RPMI7951 (cell line): ENCODE measurements at regions not wholly inside any gene's neighbourhood (a gene's known extent, or its start where the extent isn't known, plus 50 kb on each side); places are given as distances from the start of the nearest gene placed in this dataset.

Experiments
- DNase-seq: peaks from one replicate; pipeline ENCODE4 v3.0.0-alpha.2; 2012; ENCODE audit warnings: low read depth

DNA sequence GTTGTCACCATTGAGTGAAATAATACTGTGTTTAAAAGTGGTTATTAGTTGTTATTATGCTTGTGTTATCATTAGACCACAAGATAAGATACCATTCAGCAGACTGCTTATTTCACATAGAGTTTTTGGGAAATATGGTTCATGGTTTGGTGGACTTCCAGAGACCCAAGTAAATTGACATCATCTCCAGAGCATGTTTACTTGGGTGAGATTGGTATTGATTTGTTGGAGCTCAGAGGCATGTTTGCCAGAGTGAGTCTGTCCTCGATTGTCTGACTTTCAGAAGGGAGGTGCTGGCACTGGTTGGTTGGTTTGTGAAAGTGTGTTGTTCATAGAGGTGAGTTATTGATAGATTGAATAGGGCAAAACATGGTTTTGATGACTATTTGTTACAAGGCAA is 291.4 kb downstream of the TGFB2 start:
- no peak for DNase-seq

DNA sequence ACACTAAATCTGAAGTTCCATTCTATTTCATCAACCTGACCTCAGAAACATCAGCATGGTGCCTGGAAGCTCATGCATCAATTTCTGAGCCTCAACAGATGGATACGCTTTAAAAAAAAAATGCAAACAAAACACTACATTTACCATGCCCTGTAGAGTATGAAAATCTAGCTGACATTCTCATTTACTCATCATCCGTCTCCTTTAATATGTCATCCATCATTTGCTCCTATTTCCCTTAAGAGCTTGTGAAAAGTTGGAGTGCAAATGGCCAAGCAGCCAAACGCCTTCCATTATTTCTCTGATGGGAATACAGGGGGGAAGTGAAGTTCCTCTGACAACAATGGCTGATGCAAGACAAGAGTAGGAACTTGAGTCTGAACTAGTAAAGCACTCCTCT is 295.0 kb downstream of the TGFB2 start:
- DNase-seq, result no peak

DNA sequence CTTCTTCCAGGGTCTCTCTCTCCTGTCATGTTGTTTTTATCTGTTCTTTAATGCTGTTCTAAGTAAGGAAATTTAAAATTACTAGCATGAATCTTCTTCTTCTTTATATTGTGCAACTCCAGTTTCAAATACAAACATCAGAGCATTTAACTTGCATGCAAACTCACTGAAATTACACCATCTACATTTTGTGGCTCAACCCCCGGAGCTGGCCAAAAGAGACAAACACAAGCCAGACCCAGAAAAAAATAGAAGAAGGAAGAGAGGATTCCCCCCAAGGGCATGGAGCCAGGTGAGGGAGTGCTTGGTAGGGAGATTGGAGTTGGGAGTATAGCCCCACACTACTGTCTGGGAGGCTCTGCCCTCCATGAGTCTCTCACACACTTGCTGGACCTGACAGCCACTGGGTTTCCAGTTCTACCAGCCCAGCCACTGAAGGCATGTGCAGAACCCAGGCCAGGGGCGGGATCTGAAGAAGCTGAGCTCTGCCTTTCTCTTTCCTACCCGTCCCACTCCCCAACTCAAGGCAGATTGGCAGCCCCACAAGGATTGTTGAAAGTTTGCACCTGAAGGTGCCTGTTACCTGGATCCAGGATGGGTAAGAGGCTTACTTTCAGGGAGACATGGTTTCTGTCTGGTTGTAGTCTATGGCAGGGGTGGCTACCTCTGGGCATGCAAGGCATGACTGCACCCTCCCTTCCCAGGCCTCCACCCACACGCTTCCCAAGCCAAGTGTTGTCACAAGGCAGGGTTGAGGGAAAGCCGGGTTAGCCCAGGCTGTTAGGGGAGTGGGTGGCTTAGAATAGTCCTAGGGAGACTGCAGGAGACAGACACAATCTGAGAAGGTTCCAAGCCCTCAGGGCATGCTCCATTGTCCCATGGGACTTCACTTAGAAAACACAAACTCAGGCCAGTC is 297.2 kb downstream of the TGFB2 start:
- no peak for DNase-seq

DNA sequence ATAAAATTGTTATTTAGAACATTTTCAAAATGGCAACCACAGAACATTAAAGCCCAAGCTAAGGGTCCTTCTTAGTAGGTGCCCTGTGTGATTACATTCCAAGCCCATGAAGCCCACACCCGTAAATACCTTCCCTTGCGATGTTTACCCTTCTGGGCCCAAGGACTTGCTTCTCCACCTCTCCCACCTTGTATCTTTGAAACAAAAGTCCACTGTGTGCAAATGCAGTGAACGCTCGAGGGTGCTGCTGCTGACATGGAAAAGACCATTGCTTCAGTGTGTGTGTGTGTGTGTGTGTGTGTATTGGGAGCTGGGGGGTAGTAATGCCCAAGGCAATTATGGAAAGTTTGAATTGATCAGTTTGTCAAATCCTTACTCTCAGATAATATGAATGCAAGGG is 298.1 kb downstream of the TGFB2 start:
- no peak for DNase-seq

DNA sequence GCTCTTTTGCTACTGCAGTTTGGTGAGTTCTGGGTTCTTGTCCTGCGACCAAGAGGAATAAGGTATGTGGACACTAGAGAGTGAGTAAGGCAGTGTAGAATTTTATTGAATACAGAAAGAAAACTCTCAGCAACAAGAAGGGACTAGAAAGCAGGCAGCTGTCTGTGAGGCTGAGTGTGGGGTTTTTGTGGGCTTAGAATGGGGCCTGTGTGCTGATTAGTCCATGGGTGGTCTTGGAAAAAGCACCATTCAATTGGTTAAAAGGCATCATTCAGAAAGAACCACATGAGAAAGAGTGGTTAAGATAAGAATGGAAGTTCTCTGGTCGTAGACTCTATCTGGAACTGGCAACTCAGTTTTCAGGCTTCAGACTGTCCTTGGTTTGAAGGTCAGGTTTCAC is 298.8 kb downstream of the TGFB2 start:
- no peak for DNase-seq

DNA sequence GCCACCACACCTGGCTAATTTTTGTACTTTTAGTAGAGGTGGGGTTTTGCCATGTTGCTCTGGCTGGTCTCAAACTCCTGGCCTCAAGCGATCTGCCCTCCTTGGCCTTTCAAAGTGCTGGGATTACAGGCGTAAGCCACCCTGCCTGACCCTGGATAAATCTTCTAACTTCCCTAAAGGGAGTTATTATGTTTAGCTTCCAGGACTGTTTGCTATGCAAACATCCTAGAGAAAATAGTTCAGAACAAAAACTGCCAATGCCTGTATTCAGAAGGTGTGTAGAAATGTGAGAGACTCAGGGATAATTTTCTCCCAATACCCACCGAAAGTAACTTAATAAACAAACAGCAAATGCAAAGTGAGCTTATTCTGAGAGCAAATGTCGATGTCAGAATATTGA is 301.2 kb downstream of the TGFB2 start:
- no peak for DNase-seq

DNA sequence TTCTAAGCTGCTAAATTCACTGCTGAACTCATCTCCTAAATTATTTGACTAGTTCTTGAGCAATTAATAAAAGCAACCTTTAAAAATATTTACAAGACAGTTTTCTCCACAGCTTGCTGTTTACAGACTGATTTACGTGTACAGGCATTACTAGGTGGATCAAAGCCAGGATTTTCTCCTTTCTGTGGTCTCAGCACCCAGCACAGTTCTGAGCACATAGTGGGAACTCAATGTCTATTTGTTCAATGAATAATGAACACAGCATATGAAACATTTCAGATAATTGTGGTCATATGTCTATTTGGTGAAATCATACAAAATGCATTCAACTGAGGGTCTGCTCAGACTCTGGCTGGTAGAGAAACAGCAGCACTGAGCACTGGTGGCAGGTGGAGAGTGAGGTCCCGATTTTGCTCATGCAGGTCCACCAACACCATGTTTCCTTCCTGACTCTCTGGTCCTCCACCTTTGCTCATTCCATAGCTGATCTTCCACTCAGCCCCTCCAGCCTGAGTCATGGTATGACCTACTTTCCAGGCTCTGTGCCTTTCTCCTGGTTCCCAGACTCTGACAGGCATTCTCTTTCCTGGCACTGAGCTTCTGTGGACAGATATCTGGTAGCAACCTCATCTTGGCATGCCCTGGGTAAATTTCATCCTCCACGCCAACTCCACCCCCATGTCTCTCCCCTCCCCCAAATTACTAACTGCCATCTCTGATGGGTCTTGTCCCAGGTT is 311.3 kb downstream of the TGFB2 start:
- peak; percentile 36 for DNase-seq

DNA sequence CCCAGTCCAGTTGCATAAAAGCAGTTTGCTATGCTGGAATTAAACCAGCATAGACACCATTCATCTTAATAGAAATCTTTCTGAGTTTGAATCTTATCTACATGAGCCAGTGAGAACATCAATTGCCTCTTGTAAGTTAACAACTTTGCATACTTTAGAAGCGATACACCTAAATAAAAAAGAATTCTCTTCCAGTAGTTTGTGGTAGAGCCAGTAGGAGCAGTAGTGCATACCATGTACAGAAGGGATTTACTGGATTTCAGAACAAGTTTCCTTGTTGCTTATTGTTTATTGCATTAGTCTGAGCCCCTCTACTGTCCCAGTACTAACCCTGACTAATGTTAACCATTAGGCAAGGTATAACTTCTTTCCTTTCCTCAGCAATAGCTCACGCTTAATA is 313.1 kb downstream of the TGFB2 start:
- DNase-seq, result no peak

DNA sequence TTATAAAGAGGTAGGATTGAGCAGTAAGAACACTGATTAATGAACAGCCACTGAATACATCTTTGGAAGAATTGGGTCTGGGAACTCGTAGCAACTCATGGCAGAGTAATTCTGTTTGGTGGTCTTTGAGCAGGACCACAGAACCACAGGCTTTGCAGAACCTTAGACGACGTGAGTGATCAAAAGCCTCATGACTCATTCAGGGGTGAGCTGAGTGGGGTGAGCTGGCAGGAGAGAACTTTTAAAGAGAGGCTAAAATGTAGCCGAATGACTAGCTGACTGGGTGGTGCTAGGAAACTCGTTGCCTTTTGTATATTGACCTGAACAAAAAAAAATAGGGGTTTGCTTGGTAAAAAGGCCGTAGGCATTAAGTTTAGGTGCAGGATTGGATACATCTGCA is 313.8 kb downstream of the TGFB2 start:
- peak; percentile 89 for DNase-seq

DNA sequence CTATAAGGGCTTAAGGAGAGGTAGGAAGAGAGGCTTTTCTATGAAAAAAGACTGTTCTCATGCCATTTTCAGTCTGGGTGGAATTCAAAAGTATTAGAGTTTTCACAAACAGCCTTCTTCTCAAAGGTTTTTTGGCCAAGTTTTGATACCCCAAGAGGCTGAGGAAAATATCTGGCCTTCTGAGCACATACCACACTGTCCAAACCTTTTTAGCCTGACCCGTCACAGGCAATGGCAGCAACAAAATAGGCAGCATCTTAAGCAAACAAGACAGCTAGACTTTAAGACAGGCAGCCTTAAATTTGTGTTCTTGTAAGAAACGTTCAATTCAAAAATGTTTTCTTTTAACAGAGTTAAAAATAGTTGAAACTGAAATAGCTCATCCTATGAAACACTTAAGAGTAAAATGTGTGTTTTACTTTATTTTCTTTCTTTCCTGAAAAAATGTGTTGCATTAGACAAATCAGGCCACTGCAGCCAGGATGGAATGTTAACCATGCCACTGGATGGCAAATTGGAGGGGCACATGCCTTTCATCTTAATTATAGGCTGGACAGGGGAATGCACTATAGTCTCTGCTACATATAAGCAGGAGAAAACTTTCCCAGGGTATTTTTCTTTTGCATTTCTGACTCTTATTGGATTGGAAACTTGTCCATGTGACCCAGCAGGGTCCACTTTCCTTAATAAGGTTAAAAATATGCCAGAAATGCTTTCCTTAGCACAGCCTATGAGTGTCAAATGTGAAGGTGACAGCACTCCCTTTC is 315.0 kb downstream of the TGFB2 start:
- peak; percentile 55 for DNase-seq

DNA sequence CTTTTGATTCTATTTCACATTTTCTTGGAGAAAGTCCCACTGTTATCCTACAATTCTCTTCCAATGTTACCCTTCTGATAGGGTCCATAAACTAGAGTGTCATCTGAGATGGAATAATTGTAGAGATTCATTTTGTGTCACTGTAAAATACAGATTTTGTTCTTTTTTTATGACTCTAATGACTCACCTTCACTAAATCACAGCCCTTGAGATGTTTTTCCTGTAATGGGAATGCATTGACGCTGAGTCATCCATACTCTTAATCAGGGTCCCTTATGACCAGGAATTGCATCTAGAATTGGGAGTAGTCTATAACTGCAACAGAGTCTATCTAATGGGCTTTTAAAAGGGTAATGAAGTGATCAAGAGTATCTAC is 315.5 kb downstream of the TGFB2 start:
- DNase-seq, result peak; percentile 85

DNA sequence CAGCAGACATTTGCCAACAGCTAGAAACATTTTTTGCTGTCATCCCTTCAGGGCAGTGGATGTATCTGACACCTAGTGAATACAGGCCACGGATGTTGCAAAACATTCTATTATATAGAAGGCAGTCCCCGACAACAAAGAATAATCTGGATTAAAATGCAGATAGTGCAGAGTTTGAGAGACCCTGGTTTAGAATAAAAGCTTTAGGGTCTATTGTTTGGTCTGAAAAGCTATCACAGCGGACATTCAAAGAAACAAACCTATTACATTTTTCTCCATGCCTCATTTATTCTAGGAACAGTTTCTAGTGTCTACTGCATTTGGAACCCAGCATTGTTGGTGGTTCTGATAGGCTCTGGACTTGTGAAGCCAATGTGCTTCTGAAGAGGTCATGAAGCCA is 316.3 kb downstream of the TGFB2 start:
- DNase-seq, result no peak

DNA sequence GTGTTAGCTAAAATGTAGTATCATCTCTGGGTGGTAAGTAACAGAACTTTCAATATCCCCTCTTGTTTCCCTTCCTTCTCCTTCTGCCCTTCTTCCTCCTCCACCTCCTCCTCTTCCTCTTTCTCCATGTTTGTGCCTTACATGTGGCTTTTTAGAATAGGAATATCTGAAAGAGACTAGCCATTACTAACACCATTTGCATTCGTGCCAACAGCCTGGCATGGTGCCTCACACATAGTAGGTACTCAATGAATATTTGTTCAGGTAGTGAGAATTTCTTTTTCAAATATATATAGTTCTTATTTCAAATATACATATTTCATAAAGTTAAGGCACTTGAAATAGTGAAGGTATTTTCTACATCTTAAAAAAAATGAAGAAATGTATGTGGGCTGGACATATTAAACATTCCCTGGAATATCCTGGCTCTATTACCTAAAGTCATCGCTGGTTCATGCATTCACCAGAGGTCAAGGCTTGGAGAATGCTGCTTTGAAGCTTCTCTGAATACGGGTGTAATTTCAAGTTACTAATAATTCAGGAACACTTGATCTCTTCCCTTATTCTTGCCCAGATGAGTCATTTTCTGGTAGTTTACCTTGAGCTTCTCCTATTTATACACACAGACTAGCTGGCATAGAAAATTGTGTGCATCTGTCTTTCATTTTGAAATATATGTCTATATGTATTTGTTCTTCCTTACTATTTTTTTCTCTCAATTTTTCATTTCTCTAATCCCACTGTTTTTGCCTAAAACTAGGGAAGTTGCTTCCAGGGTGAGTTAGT is 319.4 kb downstream of the TGFB2 start:
- peak; percentile 48 for DNase-seq

DNA sequence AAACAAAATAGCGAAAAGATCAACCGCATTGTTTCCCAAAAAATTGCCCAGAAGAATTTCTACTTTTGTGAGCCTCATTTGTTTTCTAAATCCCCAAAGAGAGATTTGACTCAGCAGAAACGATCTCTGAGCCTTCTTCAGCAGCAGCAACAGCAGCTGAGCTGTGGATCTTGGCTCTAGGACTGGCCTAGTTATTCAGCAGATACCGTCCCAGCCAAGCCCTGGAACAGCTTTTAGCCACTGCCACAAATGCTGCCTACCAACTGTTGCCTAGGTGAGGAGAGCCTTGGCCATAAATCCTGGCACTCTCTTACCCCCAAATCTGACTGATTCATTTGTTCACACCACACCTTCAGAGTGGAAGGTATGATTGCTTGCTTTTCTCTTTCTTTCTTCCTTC is 320.1 kb downstream of the TGFB2 start:
- DNase-seq, result peak; percentile 42

DNA sequence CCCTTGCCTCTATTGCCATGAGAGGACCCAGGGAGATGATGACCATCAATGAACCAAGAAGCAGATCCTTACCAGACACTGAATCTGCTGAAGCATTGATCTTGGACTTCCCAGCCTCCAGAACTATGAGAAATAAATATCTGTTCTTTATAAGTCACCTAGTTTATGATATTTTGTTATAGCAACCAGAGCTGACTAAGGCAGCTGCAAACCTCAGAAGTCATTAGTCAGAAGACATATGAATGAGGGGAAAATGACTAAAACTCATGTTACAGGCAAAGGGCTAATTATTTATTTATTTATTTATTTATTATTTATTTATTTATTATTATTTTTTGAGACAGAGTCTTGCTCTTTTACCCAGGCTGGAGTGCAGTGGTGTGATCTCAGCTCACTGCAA is 321.1 kb downstream of the TGFB2 start:
- DNase-seq, result no peak

DNA sequence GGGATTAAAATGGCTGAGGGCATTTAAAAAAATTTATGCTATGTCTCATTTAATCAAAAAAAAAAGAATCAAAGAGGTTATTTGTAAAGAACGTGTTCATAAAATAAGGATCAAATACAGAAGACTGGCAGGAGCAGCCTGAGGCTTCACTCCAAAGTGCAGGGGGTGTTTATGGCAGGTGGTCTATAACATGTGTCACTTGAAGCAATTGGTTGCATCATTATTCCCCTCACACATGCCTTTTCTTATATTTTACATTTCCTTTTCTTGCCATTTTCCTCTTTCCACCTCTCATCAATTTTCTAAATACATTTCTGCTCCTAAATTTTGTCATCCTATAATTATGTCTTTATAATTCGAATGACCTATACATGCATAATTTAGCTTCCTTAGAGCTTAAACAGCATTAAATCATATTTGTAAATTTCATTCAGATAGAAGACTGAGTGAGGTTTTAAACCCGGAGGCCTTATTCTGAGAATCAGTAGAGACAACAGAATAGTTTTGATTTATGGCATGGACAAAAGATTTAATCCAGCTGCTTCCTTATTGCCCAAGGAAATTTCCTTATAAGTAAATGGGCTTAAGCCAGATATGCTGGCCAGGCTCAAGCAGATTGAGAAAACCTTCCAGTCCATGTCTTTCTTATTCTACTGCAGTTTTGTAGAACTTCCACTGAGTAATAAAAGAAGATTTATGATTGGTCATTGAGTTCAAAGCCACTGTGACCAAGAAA is 322.8 kb downstream of the TGFB2 start:
- DNase-seq, result no peak

DNA sequence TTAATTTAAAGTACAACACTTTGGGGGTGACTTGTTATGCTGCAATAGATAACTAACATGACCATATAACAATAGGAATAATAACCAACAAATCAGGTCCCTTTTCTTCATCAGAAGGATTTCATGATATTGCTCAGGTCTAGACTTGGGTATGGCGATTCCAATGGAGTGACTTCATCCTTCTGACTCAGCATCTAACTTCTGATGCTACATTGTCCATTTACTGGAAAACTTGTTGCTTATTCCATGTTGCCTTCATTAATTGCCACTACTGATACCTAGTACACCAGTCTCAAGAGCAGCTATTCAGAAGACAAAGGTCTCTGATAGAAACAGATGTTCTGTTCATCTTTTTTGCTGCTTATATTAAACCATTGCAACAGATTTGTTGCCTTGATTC is 324.3 kb downstream of the TGFB2 start:
- DNase-seq, result no peak

DNA sequence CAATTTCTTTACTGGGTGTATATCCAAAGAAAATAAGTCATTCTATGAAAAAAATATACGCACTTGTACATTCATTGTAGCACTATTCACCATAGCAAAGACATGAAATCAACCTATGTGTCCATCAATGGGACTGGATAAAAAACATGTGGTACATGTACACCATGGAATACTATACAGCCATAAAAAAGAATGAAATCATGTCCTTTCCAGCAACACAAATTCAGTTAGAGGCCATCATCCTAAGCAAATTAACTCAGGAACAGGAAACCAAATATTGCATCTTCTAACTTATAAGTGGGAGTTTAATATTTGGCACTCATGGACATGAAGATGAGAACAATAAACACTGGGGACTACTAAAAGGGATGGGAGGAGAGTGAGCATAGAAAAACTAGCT is 325.7 kb downstream of the TGFB2 start:
- no peak for DNase-seq

DNA sequence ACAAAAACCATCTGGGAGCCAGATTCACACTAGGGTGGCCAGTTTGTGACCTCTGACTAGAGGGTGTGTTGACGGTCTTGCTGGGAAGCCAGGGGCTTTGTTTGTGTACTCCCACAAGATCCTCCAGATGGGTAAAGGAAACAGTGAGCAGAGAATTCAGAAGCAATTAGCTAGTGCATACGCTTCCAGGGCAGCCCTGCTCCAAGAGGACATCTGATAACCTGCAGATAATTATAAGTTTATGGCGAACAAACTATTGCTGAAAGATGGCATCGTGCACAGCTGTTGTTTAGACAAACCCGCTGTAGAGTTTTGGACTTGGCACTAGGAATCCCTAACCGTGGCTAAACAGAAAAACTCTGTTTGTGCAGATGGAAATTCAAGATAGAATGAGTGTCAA is 326.4 kb downstream of the TGFB2 start:
- peak; percentile 88 for DNase-seq

DNA sequence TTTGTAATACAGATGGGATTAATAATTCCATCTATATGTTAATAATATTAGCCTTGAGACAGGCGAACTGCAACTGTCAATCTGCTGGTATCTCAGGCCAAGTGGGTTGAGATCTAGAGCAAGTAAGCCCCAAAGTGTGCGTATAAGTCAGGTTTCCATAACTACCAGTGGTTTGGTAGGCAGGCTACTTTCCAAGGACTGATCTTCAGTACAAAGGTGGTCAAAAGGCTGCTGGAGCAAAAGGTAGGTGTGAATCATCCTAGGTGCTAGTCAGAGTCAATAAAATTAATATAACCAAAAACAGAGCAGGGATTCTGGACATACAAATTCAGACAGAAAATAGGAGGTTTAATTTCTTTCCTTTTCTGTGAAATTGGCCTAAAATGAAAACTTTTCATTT is 328.0 kb downstream of the TGFB2 start:
- no peak for DNase-seq

DNA sequence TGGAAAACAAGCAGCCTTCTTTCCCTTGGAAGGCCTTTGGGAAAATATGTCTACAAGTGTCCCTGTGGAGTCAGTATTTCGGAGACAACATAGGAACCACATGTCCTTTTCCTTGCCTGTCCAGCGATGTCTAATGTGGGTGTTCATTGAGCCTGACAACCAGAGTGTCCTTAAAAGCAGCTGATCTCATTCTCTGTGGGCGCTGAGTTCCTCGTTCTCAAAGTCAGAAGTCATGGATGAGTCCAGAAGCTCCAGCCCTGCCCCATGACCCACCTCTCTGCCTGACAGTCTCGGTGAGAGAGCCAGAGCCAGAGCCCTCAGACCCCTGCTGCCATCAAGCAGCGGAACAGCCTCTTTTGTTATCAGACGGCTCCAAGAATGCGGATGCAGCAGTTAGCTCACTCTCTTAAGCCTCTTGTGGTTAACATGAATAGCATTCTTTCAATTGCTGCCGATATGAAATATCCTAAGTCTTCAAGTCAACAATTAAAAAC is 329.2 kb downstream of the TGFB2 start:
- peak; percentile 81 for DNase-seq
